HG03025 (cell line): ENCODE measurements at regions not wholly inside any gene's neighbourhood (a gene's known extent, or its start where the extent isn't known, plus 50 kb on each side); places are given as distances from the start of the nearest gene placed in this dataset.

Experiments
- ATAC-seq: cut with Tn5 transposase; IDR thresholded peaks from one replicate; pipeline ENCODE4 v1.9.1; 2021; ENCODE audit warnings: mild to moderate bottlenecking, moderate library complexity; ENCODE audit not compliant: unreplicated experiment, low FRiP score

DNA sequence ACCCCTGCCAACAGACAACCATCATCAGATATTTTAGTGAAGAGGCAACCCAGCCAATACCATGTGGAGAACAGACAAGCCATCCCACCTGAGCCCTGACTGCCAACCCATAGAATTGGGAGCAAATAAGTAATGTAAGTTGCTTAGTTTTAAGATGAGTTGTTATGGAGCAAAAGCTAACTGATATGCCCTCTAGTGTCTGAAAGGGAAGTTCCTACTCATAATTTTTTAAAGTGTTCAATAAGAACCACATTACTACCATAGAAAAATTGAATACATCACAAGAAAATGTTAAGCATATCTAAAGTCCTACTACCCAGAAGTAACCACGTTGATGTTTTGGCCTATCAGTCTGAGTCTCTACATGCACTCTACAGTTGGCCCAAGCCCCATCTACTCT lies 50.8 kb upstream of the SLC36A4 start:
- no peak for ATAC-seq

DNA sequence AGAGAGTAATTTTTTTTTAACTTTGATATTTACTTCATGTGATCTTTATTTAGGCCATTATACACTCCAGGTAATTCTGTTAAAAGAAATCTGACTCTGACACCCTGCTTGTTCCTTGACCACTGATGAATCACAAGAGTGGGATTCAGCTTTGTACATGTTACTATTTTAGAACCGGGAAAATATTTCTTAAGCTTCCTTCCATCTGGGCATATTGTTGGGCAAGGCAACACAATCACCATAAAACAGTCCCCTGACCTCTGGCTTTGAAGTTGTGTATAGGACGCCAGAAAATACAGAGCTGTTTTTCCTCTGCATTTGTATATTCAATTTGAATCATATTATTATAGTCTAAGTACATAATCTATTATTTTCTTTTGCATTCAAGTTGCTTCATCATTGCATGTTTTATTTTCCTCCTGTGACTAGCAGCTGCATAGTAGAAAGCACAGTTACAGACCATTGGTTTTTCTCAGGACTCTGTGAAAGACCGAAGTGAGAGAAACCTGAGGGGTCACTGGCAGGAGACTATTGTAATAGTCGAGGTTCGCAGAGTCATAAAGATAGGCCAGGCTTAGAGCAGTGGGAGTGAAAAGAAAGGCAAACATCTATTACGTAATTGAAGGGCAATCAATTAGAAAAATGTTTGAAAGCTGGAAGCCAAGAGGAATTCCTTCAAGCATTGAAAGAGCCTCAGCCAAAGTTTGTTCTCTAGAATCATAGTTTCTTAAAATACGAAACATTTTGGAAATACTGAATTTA lies 51.8 kb upstream of the SLC36A4 start:
- no peak for ATAC-seq

DNA sequence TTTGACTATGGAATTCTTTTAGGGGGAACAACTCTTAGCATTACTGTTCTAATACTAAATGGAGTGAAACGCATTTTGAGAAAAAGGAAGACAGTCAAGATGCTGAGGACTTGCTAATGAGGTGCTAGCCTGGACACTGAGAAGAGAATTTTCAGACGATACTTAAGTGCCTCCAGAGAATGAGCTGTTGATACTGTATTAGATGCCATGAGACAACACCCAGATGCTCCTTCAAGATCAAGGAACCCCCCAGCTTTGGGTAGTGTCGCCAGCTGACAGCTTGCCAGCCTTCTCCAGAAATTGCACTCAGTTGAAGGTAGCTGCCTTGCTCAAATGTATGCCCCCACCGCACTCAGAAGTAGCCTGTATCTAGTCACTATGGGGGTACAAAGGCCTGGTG lies 52.5 kb upstream of the SLC36A4 start:
- no peak for ATAC-seq

DNA sequence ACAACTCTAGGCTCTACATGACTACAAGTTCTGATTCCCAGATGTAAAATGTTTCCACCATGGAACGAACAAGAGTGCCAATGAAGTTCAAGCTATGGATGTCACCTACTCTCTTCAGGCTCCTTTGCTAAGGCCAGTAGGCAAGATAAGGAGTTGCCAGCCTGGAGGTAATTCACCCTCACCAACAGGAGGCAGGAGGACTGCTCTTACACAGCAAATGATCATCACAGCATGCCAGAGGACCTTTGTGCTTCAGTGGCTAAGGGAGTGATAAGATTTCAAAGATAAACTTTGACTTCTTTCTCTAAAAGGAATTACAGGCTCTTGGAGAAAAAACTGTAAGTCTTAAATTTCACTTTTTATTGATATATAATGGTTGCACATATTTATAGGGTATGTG lies 54.1 kb upstream of the SLC36A4 start:
- ATAC-seq, result no peak

DNA sequence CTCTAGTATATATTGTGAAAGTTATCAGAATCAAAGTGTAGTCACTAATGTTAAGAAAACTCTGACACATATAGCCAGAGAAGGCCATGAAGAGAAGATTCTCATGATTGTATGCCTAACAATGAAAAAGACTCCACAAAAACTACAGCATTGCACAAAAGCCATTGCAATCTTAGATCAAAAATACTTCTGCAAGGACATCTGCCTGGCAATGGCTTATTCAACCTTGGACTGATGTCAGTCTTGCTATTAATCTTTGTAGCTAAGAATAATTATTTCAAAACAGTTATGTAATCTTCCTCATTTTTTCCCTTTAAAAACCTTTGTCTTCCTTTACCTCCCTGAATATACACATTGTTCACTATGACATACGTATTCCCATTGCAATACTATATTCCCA lies 55.3 kb upstream of the SLC36A4 start:
- no peak for ATAC-seq

DNA sequence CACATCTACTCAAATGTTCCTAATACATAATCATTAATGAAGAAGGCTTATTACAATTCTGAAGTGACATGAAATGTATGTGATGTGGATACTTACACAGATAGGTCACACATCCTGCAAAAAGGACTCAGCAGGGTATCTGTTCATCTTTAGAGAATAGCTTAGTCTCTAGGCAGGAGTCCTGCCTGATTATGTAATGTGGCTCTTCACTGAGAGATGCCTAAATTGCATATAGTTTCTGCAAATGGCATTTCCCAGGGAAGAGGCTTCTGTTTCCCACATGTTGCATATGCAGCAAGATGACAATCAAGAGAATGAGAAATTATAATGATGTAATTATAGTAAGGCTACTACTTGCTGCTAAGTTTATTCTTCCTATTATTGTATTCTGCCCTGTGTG lies 58.8 kb upstream of the SLC36A4 start:
- ATAC-seq, result no peak

DNA sequence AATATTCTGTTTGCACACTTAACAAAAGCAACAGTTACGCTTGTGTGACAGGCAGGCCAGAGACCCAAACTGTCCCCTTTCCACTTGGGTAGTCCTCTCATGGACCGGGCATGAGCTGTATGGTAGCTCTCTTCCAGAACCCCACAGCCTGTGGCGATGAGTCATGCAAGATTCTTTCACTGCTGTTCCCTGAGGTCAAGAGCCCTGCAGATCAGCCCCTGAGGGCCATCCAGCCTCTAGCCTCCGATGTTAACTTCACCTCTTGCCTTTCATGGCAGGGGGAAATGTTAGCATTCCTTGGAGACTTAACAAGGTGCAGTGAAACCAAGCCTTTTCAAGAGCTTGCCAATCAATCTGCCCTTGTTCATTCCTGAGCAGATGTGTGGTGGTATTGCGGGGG lies 63.2 kb upstream of the DEUP1 start:
- ATAC-seq, result no peak

DNA sequence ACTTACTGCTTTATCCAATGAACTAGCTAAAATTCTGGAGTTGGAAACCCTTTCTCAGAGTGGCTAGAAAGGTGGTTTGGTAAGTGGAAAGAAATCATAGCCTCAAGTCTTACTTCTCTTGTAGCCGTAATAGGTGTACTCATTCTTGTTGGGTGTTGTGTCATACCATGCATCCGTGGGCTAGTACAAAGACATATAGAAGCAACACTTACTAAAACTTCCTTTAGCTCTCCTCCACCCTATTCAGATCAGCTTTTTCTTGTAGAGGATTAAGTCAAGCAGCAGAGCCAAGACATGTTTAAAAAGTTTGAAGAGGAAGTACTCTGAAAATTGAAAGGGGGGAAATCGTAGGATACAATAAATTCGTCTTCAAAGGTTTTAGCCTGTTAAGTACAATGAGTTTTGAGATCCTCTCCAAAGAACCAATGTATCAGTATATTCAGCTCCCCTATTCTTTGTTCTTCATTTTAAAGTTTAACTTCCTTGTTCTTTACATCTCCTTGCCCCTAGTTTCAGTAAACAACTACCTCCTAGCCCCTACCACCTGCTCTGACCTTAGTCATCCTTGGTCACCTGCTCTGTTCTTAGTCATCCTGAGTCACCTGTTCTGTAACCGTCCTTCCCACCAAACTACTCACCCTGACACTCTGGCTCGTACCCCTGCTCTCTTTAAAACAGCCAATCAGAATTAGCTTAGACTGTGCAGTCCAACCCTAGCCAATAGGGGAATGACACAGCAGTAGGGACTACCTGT lies 62.1 kb upstream of the DEUP1 start:
- no peak for ATAC-seq

DNA sequence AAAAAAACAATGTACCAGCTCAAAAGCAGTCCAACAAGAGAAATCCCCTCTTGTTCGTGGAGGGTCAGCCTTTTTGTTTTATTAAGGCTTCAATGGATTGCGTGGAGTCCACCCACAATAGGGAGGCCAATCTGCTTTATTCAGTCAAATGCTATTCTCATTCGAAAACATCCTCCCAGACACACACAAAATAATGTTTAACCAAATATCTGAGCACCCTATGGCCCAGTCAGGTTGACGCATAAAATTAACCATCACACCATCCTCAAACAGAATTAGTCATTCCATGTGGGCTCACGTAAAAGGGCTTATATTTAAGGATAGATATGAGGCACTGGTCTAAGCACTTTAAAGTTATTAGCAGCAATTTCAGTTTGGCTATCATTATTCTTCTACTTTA lies 58.9 kb upstream of the DEUP1 start:
- ATAC-seq, result no peak

DNA sequence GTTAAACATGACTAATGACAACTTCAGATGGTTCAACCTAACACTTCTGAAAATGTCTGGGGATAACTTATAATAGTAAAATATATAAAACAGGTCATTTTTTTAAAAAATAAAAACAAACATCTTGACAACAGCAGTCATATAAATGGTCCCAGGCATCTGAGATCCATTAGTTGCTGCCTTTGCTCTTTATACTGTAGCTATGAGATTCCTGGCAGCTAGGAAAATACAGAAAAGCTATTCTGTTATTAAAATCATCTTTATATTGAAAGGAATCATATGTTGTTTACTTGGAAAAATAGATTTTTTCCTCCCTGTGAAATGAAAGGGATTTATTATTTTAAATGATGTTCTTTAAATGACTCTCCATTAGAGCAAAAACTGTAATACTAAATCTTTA lies 55.7 kb upstream of the DEUP1 start:
- ATAC-seq, result no peak

DNA sequence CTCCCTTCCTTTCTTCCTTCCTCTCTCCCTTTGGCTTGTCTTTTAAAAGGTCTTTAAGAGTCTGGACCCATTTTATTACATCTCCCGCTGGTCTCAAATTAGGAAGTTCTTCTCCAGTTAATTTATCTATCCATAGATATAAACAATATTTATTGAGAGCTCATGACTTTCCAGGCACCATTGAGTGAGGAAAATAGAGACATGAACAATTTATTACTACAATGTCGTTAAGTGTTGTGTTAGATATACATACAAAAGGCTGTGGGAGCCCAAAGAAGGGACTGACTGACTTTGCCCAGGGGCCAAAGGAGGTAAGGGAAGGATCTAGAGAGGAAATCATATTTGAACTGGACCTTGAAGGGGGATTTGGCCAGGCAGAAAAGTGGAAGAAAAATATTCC lies 51.6 kb upstream of the DEUP1 start:
- ATAC-seq, result no peak

DNA sequence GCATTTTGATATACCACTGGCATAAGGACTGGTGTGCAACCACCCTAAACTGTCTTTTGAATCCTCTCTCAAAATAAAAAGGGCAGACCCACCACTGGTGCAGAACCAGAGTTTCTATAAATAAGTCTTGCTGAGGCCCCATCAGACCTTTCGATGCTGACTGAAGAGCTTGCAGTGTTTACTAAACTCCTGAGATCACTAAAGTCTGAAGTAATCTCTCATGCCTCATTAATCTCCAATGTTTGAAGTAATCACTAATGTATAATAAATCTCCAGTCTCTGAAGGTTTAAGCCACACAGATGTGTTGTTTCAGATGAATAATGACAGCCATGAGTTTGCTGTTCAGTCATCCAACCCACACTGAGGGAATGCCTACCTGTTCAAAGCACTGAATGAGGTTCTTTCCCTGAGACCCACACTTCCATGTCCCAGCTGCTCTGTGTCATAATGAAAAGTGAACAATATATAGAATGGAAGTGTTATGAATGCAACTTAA lies 50.6 kb upstream of the DEUP1 start:
- ATAC-seq, result peak; percentile 43
